WTC11 (cell line): ENCODE measurements at regions not wholly inside any gene's neighbourhood (a gene's known extent, or its start where the extent isn't known, plus 50 kb on each side); places are given as distances from the start of the nearest gene placed in this dataset.

Source experiments
- ATF1 ChIP-seq: sonication (generic); formaldehyde crosslinking; IDR thresholded peaks from 2 replicates; pipeline ENCODE4 v1.8.1; 2023; ENCODE audit warnings: mild to moderate bottlenecking, moderate library complexity, missing genetic modification reagents
- CREB1 ChIP-seq: sonication (generic); formaldehyde crosslinking; IDR thresholded peaks from 2 replicates; pipeline ENCODE4 v1.8.0; 2023; ENCODE audit warnings: mild to moderate bottlenecking, missing genetic modification reagents
- CTCF ChIP-seq: fragments of 200-600 bp; IDR thresholded peaks from 2 replicates; pipeline ENCODE4 v1.8.0; 2022; ENCODE audit warnings: antibody characterized with exemption
- E2F1 ChIP-seq: sonication (generic); formaldehyde crosslinking; IDR thresholded peaks from 2 replicates; pipeline ENCODE4 v1.8.0; 2022; ENCODE audit warnings: mild to moderate bottlenecking, missing genetic modification reagents
- JUN ChIP-seq: sonication (generic); formaldehyde crosslinking; IDR thresholded peaks from 2 replicates; pipeline ENCODE4 v1.8.0; 2023; ENCODE audit warnings: mild to moderate bottlenecking, missing genetic modification reagents
- MAX ChIP-seq: sonication (generic); formaldehyde crosslinking; IDR thresholded peaks from 2 replicates; pipeline ENCODE4 v1.8.0; 2022; ENCODE audit warnings: mild to moderate bottlenecking, missing genetic modification reagents
- NR2C2 ChIP-seq: sonication (generic); formaldehyde crosslinking; IDR thresholded peaks from 2 replicates; pipeline ENCODE4 v1.8.0; 2022; ENCODE audit warnings: mild to moderate bottlenecking, missing genetic modification reagents
- OVOL2 ChIP-seq: fragments of 250-450 bp; sonication (Bioruptor Pico); IDR thresholded peaks from 2 replicates; pipeline ENCODE4 v1.9.0; 2021; ENCODE audit warnings: mild to moderate bottlenecking, borderline replicate concordance
- PRRX2 ChIP-seq: fragments of 250-450 bp; sonication (Bioruptor Pico); IDR thresholded peaks from 2 replicates; pipeline ENCODE4 v1.8.0; 2021; ENCODE audit warnings: mild to moderate bottlenecking
- RELA ChIP-seq: sonication (generic); formaldehyde crosslinking; IDR thresholded peaks from 2 replicates; pipeline ENCODE4 v1.8.1; 2022; ENCODE audit warnings: missing genetic modification reagents, mild to moderate bottlenecking, borderline replicate concordance
- SMAD3 ChIP-seq: sonication (generic); formaldehyde crosslinking; IDR thresholded peaks from 2 replicates; pipeline ENCODE4 v1.8.0; 2022; ENCODE audit warnings: missing genetic modification reagents, mild to moderate bottlenecking, borderline replicate concordance
- TP53 ChIP-seq: sonication (generic); formaldehyde crosslinking; IDR thresholded peaks from 2 replicates; pipeline ENCODE4 v1.8.1; 2023; ENCODE audit warnings: mild to moderate bottlenecking, missing genetic modification reagents
- USF2 ChIP-seq: sonication (generic); formaldehyde crosslinking; IDR thresholded peaks from 2 replicates; pipeline ENCODE4 v1.8.1; 2023; ENCODE audit warnings: mild to moderate bottlenecking, missing genetic modification reagents, moderate library complexity
- ZNF232 ChIP-seq: sonication (generic); formaldehyde crosslinking; IDR thresholded peaks from 2 replicates; pipeline ENCODE4 v1.8.0; 2022; ENCODE audit warnings: mild to moderate bottlenecking, missing genetic modification reagents

- TF ChIP-seq CTCF (no peak), USF2 (CRISPR knock-in tag) (no peak), MAX (CRISPR knock-in tag) (no peak), CREB1 (no peak), PRRX2 (CRISPR knock-in tag) (no peak), RELA (no peak), E2F1 (CRISPR knock-in tag) (no peak), JUN (no peak), OVOL2 (CRISPR knock-in tag) (no peak), NR2C2 (no peak), TP53 (no peak), ZNF232 (no peak), SMAD3 (CRISPR knock-in tag) (no peak), ATF1 (CRISPR knock-in tag) (no peak)
Measured at GRCh38 chr4:31516520-31516919, 796.4 kb downstream of the PCDH7 start.
